ENCODE measurements at regions not wholly inside any gene's neighbourhood (a gene's known extent, or its start where the extent isn't known, plus 50 kb on each side); places are given as distances from the start of the nearest gene placed in this dataset.
"Not testable (repeated sequence)": the region's sequence is repeated elsewhere in the genome, so short reads cannot be mapped to it uniquely, and the experiment has no call there.

DNA sequence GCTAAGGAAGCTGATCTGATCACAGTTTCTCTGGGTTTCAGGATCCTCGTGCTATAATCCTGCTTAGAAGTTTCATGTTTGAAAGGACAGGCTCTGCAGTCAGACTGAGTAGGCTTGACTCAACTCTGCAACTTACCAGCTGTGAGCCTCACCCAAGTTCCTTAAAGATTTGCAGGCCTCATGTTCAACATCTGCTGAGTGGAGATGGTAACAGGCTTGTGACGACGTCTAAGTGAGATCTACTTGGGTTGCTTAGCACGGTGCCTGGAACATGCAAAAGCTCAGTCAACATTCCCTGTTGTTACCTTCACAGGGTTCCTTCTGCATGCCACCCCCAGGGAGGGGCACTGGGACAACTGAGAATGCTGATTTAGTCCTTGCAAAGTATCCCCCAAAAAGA lies 164.2 kb downstream of the C1D start:
- H3K9me3 ChIP-seq (ENCODE audit: control insufficient read depth in 2 of 2, insufficient read depth in 1 of 2, low read depth in 1 of 2, low read length in 1 of 2): peaks cover 0 to 17% of the 10 kb centered on the region in 2 donors
- no peaks in the 10 kb centered on the region for H3K36me3 ChIP-seq (ENCODE audit: control insufficient read depth in 3 of 3, insufficient read depth in 2 of 3, low read depth in 1 of 3, low read length in 3 of 3)
- FAIRE-seq: no peak
- no peaks in the 10 kb centered on the region for H3K27me3 ChIP-seq (ENCODE audit: control insufficient read depth in 3 of 3, insufficient read depth in 3 of 3, low read length in 3 of 3)
- H3K27ac ChIP-seq (ENCODE audit: low read depth in 1 of 3, low read length in 2 of 3): no peak overlapping the region
- peaks cover 0 to 13% (median 0%) of the 10 kb centered on the region in 3 donors for H3K4me1 ChIP-seq (ENCODE audit: control insufficient read depth in 3 of 3, insufficient read depth in 2 of 3, low read depth in 1 of 3, low read length in 2 of 3)
- no peak overlapping the region for H3K4me3 ChIP-seq (ENCODE audit: low read depth in 1 of 3, low read length in 3 of 3)
- 76 to 92% (median 83%) methylated on average over 4 of the region's 4 CpGs for WGBS, 3 donors
- no peak for DNase-seq

DNA sequence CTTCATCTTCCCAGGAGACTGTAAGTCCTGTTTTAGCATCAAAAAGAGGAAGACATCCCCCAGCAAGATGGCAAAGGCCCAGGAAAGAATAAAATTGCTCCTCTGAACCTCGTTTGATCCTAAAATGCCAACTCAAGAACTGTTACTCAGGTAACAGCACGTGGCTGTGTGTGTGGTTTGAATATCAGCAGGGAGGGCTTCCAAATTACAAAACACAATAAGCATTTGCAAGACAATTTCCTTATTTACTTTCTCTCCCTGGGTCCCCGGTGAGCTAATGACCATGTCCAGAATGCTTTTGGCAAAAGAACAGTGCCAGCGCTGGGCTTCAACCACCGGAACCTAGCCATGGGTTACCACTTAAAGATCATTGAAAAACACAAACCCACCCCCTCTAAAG lies 163.6 kb downstream of the C1D start:
- H3K36me3 ChIP-seq (ENCODE audit: control insufficient read depth in 3 of 3, insufficient read depth in 2 of 3, low read depth in 1 of 3, low read length in 3 of 3): no peaks in the 10 kb centered on the region
- H3K4me1 ChIP-seq (ENCODE audit: control insufficient read depth in 3 of 3, insufficient read depth in 2 of 3, low read depth in 1 of 3, low read length in 2 of 3): peaks cover 0 to 7% (median 0%) of the 10 kb centered on the region in 3 donors
- no peaks in the 10 kb centered on the region for H3K27me3 ChIP-seq (ENCODE audit: control insufficient read depth in 3 of 3, insufficient read depth in 3 of 3, low read length in 3 of 3)
- FAIRE-seq (no peak), DNase-seq (no peak)
- H3K27ac ChIP-seq (ENCODE audit: low read depth in 1 of 3, low read length in 2 of 3): no peak overlapping the region
- H3K9me3 ChIP-seq (ENCODE audit: control insufficient read depth in 2 of 2, insufficient read depth in 1 of 2, low read depth in 1 of 2, low read length in 1 of 2): peaks cover 0 to 13% of the 10 kb centered on the region in 2 donors
- WGBS, 3 donors: 47 to 63% (median 55%) methylated on average over 5 of the region's 5 CpGs
- H3K4me3 ChIP-seq (ENCODE audit: low read depth in 1 of 3, low read length in 3 of 3): no peak overlapping the region

DNA sequence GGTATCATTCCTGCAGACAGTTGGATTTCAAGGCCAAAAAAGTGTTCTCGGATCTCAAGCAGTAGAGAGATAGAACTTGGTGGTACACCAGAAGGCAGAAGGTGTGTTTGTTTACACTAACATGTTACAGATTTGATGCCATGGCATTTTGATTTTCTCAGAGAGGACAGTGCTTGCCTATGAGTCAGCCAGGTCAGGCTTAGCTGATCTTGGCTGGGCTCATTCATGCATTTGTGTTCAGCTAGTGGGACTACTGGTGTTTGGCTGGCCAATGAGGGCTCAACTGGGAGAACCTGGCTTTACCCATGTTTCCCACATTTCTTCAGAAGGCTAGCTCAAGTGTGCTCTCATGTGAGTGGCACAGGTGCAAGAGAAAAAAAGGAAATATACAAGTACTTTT lies 162.0 kb downstream of the C1D start:
- 83 to 100% (median 87%) methylated on average over 1 of the region's 1 CpG for WGBS, 3 donors
- Histone ChIP-seq H3K27ac (ENCODE audit: low read depth in 1 of 3, low read length in 2 of 3) (no peak overlapping the region), H3K9me3 (ENCODE audit: control insufficient read depth in 2 of 2, insufficient read depth in 1 of 2, low read depth in 1 of 2, low read length in 1 of 2) (peaks cover 0 to 10% of the 10 kb centered on the region in 2 donors), H3K36me3 (ENCODE audit: control insufficient read depth in 3 of 3, insufficient read depth in 2 of 3, low read depth in 1 of 3, low read length in 3 of 3) (no peaks in the 10 kb centered on the region), H3K27me3 (ENCODE audit: control insufficient read depth in 3 of 3, insufficient read depth in 3 of 3, low read length in 3 of 3) (no peaks in the 10 kb centered on the region), H3K4me3 (ENCODE audit: low read depth in 1 of 3, low read length in 3 of 3) (no peak overlapping the region), H3K4me1 (ENCODE audit: control insufficient read depth in 3 of 3, insufficient read depth in 2 of 3, low read depth in 1 of 3, low read length in 2 of 3) (no peaks in the 10 kb centered on the region)
- FAIRE-seq (no peak), DNase-seq (no peak)

DNA sequence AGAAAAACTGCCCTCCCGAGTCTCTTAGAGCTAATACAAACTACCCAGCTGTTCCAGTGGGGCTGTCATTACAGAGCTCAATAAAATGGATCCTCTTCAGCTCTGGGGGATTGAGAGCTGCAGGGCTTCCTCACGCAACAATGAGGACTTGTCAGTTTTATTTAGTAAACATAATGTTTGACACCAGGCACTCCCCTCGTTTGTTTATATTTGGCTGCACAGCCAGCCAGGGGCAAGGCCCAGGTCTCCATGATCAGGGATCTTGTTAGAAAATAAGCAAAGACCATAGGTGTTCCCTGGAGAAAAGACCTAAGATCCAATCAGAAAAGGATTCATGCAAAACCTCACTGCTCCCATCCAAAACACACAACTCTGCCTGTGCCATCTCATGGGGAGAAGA lies 158.2 kb downstream of the C1D start:
- Histone ChIP-seq H3K4me1 (ENCODE audit: control insufficient read depth in 3 of 3, insufficient read depth in 2 of 3, low read depth in 1 of 3, low read length in 2 of 3) (no peaks in the 10 kb centered on the region), H3K9me3 (ENCODE audit: control insufficient read depth in 2 of 2, insufficient read depth in 1 of 2, low read depth in 1 of 2, low read length in 1 of 2) (peaks cover 0 to 10% of the 10 kb centered on the region in 2 donors), H3K27ac (ENCODE audit: low read depth in 1 of 3, low read length in 2 of 3) (no peak overlapping the region), H3K36me3 (ENCODE audit: control insufficient read depth in 3 of 3, insufficient read depth in 2 of 3, low read depth in 1 of 3, low read length in 3 of 3) (no peaks in the 10 kb centered on the region), H3K27me3 (ENCODE audit: control insufficient read depth in 3 of 3, insufficient read depth in 3 of 3, low read length in 3 of 3) (no peaks in the 10 kb centered on the region), H3K4me3 (ENCODE audit: low read depth in 1 of 3, low read length in 3 of 3) (no peak overlapping the region)
- WGBS, 3 donors: 61 to 83% (median 63%) methylated on average over 3 of the region's 3 CpGs
- no peak for DNase-seq
- FAIRE-seq: no peak

DNA sequence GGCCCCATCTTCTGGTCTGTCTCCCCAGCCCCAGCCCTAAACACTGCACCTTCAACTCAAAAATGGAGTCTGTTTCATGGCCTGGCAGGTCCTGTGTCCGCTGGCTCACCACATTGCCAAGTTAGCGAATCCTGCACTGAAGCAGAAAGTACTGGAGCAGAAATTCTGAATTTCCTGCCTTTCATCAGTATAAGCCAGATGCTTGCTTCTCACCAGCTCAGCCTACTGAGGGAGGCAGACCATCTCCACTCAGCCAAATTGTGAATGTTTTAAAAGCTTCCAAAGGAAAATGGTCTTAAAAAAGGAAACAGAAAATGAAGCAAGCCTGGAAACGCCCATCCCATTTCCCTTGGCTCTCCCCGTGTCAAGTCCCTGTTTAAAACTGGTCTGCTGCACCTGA lies 157.8 kb downstream of the C1D start:
- peaks cover 0 to 10% of the 10 kb centered on the region in 2 donors for H3K9me3 ChIP-seq (ENCODE audit: control insufficient read depth in 2 of 2, insufficient read depth in 1 of 2, low read depth in 1 of 2, low read length in 1 of 2)
- no peak overlapping the region for H3K27ac ChIP-seq (ENCODE audit: low read depth in 1 of 3, low read length in 2 of 3)
- H3K36me3 ChIP-seq (ENCODE audit: control insufficient read depth in 3 of 3, insufficient read depth in 2 of 3, low read depth in 1 of 3, low read length in 3 of 3): no peaks in the 10 kb centered on the region
- no peak overlapping the region for H3K4me3 ChIP-seq (ENCODE audit: low read depth in 1 of 3, low read length in 3 of 3)
- DNase-seq: no peak
- no peaks in the 10 kb centered on the region for H3K27me3 ChIP-seq (ENCODE audit: control insufficient read depth in 3 of 3, insufficient read depth in 3 of 3, low read length in 3 of 3)
- 76 to 91% (median 77%) methylated on average over 4 of the region's 4 CpGs for WGBS, 3 donors
- no peaks in the 10 kb centered on the region for H3K4me1 ChIP-seq (ENCODE audit: control insufficient read depth in 3 of 3, insufficient read depth in 2 of 3, low read depth in 1 of 3, low read length in 2 of 3)
- FAIRE-seq: no peak

DNA sequence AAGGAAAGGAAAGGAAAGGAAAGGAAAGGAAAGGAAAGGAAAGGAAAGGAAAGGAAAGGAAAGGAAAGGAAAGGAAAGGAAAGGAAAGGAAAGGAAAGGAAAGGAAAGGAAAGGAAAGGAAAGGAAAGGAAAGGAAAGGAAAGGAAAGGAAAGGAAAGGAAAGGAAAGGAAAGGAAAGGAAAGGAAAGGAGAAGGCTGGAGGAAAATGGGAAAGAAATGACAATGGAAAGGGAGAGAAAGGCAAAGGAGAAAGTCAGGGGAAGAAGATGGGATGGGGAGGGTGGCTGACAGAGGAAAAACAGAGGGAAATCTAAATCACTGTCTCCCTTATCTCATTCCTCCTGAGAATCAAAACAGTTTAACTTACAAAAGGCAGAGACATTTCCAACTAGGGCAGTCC lies 156.3 kb downstream of the C1D start:
- not testable (repeated sequence) for H3K36me3 ChIP-seq (ENCODE audit: control insufficient read depth in 3 of 3, insufficient read depth in 2 of 3, low read depth in 1 of 3, low read length in 3 of 3); H3K9me3 ChIP-seq (ENCODE audit: control insufficient read depth in 2 of 2, insufficient read depth in 1 of 2, low read depth in 1 of 2, low read length in 1 of 2); H3K4me3 ChIP-seq (ENCODE audit: low read depth in 1 of 3, low read length in 3 of 3); H3K27me3 ChIP-seq (ENCODE audit: control insufficient read depth in 3 of 3, insufficient read depth in 3 of 3, low read length in 3 of 3); H3K4me1 ChIP-seq (ENCODE audit: control insufficient read depth in 3 of 3, insufficient read depth in 2 of 3, low read depth in 1 of 3, low read length in 2 of 3); H3K27ac ChIP-seq (ENCODE audit: low read depth in 1 of 3, low read length in 2 of 3); DNase-seq; FAIRE-seq

DNA sequence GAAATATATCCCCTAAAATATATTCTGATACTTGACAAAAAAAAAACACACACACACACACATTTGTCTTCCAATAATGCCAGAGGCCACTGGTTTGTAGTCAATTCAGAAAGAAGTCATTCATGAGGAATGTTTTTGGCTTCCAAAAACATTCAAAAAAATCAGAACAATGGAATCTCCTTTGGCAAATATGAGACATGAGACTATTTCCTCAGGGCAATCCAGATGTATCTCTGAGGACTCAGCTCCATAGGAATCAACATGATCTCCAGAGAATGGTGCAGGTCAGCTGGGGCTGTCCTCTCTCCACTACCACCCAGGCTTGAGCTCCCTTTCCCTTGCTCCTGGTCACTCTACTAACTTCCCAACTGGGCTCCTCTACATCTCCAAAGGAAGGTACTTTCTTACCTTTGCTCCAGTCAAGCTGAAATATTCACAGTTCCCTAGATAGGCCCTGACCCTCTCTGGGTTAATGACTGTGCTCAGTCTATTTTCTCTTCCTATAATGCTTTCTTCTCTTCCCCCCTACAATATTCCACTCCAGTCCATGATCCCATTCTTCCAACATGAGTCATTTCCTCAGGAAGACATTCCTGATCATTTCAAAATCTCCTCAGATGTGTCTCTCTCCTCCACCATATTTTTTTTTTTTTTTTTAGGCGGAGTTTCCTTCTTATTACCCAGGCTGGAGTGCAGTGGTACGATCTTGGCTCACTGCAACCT lies 145.3 kb downstream of the C1D start:
- WGBS, 3 donors: 80 to 96% (median 93%) methylated on average over 2 of the region's 2 CpGs
- H3K4me1 ChIP-seq (ENCODE audit: control insufficient read depth in 3 of 3, insufficient read depth in 2 of 3, low read depth in 1 of 3, low read length in 2 of 3): no peaks in the 10 kb centered on the region
- DNase-seq: no peak
- no peak overlapping the region for H3K27ac ChIP-seq (ENCODE audit: low read depth in 1 of 3, low read length in 2 of 3)
- no peak overlapping the region for H3K4me3 ChIP-seq (ENCODE audit: low read depth in 1 of 3, low read length in 3 of 3)
- FAIRE-seq: no peak
- H3K36me3 ChIP-seq (ENCODE audit: control insufficient read depth in 3 of 3, insufficient read depth in 2 of 3, low read depth in 1 of 3, low read length in 3 of 3): no peaks in the 10 kb centered on the region
- H3K27me3 ChIP-seq (ENCODE audit: control insufficient read depth in 3 of 3, insufficient read depth in 3 of 3, low read length in 3 of 3): no peaks in the 10 kb centered on the region
- no peaks in the 10 kb centered on the region for H3K9me3 ChIP-seq (ENCODE audit: control insufficient read depth in 2 of 2, insufficient read depth in 1 of 2, low read depth in 1 of 2, low read length in 1 of 2)

DNA sequence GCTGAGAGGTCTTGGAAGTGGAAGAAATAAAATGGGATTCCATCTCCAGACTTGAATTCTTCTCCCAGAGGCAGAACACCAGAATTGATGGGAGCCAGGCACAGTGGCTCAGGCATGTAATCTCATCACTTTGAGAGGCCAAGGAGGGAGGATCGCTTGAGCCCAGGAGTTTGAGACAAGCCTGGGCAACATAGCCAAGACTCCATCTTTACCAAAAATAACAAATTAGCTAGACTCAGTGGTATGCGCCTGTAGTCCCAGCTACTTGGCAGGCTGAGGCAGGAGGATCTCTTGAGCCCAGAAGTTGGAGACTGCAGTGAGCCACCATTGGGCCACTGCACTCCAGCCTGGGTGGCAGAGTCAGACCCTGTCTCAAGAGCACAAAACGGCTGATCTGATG lies 144.3 kb downstream of the C1D start:
- no peaks in the 10 kb centered on the region for H3K4me1 ChIP-seq (ENCODE audit: control insufficient read depth in 3 of 3, insufficient read depth in 2 of 3, low read depth in 1 of 3, low read length in 2 of 3)
- no peak overlapping the region for H3K4me3 ChIP-seq (ENCODE audit: low read depth in 1 of 3, low read length in 3 of 3)
- FAIRE-seq: no peak
- H3K9me3 ChIP-seq (ENCODE audit: control insufficient read depth in 2 of 2, insufficient read depth in 1 of 2, low read depth in 1 of 2, low read length in 1 of 2): no peaks in the 10 kb centered on the region
- 82 to 87% (median 86%) methylated on average over 3 of the region's 3 CpGs for WGBS, 3 donors
- H3K36me3 ChIP-seq (ENCODE audit: control insufficient read depth in 3 of 3, insufficient read depth in 2 of 3, low read depth in 1 of 3, low read length in 3 of 3): no peaks in the 10 kb centered on the region
- no peaks in the 10 kb centered on the region for H3K27me3 ChIP-seq (ENCODE audit: control insufficient read depth in 3 of 3, insufficient read depth in 3 of 3, low read length in 3 of 3)
- H3K27ac ChIP-seq (ENCODE audit: low read depth in 1 of 3, low read length in 2 of 3): no peak overlapping the region
- DNase-seq: no peak

DNA sequence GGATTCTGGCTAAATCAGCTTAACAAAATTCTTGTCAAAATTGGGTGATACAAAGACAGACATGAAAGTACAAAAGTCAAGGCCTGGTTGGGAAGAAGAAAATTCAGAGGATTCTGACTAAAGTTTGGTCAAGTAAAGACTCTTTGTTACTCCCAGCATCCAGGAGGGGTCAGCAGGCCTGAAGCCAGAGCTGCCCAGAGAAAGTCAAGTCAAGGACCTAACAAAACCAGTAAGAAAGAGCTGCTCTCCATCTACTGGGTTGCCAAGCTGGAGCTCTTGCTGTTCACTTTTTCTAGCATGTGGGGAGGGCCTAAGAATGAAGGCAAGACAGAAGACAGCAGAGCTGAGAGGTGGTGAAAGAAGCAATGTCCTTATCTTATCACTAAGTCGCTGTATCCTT lies 143.3 kb downstream of the C1D start:
- WGBS, 3 donors: 24 to 67% (median 36%) methylated on average over 1 of the region's 1 CpG
- no peak for FAIRE-seq
- H3K9me3 ChIP-seq (ENCODE audit: control insufficient read depth in 2 of 2, insufficient read depth in 1 of 2, low read depth in 1 of 2, low read length in 1 of 2): no peaks in the 10 kb centered on the region

More for the DNA sequence above, 143.3 kb downstream of the C1D start:
- H3K36me3 ChIP-seq (ENCODE audit: control insufficient read depth in 3 of 3, insufficient read depth in 2 of 3, low read depth in 1 of 3, low read length in 3 of 3): no peaks in the 10 kb centered on the region
- no peaks in the 10 kb centered on the region for H3K27me3 ChIP-seq (ENCODE audit: control insufficient read depth in 3 of 3, insufficient read depth in 3 of 3, low read length in 3 of 3)
- no peak for DNase-seq
- no peak overlapping the region for H3K27ac ChIP-seq (ENCODE audit: low read depth in 1 of 3, low read length in 2 of 3)
- H3K4me3 ChIP-seq (ENCODE audit: low read depth in 1 of 3, low read length in 3 of 3): no peak overlapping the region
- H3K4me1 ChIP-seq (ENCODE audit: control insufficient read depth in 3 of 3, insufficient read depth in 2 of 3, low read depth in 1 of 3, low read length in 2 of 3): no peaks in the 10 kb centered on the region

Data from small intestine (tissue), 7 donors.